SKM-1 (cell line): ENCODE measurements at regions not wholly inside any gene's neighbourhood (a gene's known extent, or its start where the extent isn't known, plus 50 kb on each side); places are given as distances from the start of the nearest gene placed in this dataset.
"Not testable (repeated sequence)": the region's sequence is repeated elsewhere in the genome, so short reads cannot be mapped to it uniquely, and the experiment has no call there.

Experiments used
- DNase-seq: peaks from one replicate; lab custom pipeline; 2025; ENCODE audit not compliant: unreplicated experiment; lab: John Stamatoyannopoulos, UW

GRCh38 chr20:50356525-50356885, 153.7 kb upstream of the PTPN1 start:
- no peak for DNase-seq

- no peak for DNase-seq
Measured at GRCh38 chr20:50356962-50357782, 153.0 kb upstream of the PTPN1 start.

DNA sequence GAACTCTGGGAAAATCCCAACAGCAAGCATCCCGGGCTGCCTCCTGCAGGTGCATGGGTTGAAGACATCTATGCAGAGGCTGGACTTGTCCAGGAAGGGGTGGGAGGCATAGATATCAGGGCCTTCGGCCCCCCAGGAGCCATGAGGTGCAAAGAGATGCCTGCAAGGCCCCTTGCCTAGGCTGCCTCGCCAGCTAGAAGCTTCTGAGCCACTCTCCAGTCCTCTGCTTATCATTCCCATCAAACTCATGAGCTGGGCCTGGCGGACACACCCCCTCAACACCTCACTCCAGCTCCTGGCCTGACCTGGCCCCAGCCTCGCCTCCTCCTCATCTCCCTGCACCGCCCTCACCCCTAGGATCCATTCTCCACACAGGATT, 152.4 kb upstream of the PTPN1 start:
- DNase-seq, result no peak

GRCh38 chr20:50358166-50358565, 152.0 kb upstream of the PTPN1 start:
- no peak for DNase-seq

GRCh38 chr20:50358971-50359370, 151.2 kb upstream of the PTPN1 start:
- no peak for DNase-seq

DNA sequence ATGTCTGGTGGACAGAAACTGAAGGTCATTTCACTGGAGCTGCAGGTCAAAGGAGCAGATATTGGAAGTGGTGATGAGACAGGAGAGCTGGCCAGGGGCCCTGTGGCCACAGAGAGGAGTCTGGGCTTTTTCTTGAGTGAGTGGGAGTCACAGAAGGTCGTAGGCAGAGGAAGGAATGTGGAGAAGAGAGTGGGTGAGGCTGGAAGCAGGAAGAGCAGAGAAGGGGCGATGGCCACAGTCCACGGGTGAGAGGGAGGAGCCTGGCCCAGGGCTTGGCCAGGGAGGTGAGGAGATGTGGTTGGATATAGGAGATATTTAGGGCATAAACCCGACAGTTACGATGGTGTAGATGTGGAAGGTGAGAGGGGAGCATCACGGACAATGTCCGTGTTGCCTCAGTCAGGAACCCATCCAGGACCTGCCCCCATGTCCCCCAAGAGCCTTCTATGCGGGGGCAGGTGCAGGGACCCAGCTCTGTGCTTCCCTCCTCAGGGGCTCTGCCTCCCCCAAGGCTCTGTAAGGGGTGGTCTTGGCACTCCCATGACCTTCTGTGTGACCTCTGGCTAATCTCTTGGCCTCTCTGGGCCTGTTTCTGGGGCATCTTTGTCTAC, 150.5 kb upstream of the PTPN1 start:
- no peak for DNase-seq

- DNase-seq, result no peak
Measured at GRCh38 chr20:50360218-50360672, 149.9 kb upstream of the PTPN1 start.

DNA sequence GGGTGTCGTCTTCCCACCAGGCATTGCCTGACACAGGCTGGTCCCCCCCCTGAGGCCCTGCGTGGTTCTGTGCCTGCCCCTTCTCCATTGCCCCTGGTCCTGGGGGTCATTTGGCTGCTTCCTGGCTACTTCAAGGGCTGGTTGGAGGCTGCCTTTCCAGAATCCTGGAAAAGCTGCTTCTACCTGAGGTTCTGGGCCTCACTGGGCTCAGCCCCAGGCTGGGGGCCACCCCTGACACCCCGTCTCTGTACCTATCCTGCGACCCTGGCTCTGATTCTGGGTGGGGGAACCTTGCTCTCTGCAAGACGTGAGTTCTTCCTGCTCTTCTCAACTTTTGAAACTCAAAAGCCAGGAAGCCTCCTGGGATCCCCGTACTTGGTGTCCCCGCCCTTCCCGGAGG, 149.3 kb upstream of the PTPN1 start:
- DNase-seq, result no peak

DNA sequence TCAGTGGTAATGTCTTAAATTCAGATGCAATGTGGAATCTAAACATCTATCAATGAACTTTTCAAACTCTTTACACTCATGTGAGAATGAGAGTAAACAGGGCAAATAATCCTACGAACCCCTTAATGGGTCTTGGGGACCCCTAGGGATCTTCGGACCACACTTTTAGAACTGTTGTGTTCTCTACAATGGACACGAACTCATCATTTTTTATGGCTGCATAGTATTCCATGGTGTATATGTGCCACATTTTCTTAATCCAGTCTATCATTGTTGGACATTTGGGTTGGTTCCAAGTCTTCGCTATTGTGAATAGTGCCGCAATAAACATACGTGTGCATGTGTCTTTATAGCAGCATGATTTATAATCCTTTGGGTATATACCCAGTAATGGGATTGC, 148.0 kb upstream of the PTPN1 start:
- DNase-seq, result not testable (repeated sequence)

- DNase-seq, result no peak
Measured at GRCh38 chr20:50363027-50363426, 147.2 kb upstream of the PTPN1 start.

DNA sequence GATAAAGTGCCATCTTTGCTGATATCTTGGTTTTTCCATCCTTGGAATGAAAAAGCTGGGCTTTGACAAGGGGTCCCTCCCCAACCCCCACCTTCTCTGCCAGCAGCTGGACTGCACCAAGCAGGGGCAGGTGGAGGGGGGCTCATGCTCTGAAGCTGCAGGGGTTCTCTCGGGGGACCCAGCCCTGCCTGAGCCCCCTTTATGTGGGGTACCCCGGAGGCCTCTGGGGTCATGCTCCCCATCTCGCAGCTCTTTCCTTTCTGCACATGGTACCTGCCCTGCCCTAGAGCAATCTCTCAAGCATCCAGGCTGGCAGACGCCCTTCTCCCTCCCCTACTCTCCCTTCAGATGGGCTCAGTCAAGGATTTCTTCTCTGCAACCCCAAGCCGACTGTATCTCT, 146.7 kb upstream of the PTPN1 start:
- DNase-seq, result no peak

- DNase-seq, result no peak
Measured at GRCh38 chr20:50364542-50364941, 145.6 kb upstream of the PTPN1 start.

DNA sequence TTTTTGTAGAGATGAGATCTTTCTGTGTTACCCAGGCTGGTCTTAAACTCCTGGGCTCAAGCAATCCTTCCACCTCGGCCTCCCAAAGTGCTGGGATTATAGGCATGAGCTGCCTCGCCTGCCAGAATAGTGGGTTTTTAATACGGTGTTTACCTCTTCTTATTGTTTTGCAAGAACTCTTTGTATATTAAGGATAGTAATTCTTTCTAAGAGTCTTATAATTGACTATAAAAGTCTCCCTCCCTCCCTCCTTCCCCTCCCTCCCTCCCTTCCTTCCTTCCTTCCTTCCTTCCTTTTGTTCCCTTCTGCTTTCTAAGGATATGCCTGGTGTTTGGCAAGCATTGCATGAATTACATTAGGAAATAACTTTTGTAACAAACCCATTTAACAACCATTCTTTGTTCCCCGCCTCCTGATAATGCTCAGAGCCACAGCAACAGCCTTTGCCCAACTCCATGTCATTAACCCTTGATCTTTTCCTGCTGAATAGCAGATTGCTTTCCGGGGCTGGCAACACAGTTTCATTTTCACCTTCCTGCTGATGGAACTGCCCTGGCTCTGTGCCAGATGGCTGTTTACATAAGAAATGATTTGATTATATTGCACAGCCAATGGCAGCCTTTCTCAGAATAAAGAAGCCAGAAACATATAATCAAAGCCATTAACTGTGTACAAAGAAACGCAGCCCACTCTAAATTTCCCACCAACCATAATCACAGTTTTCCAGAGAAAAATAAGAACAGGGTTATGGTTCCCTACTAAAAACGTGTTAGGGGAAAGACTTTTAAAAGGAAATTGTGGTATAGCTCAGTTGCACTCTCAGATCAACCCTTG, 143.7 kb upstream of the PTPN1 start:
- no peak for DNase-seq

DNA sequence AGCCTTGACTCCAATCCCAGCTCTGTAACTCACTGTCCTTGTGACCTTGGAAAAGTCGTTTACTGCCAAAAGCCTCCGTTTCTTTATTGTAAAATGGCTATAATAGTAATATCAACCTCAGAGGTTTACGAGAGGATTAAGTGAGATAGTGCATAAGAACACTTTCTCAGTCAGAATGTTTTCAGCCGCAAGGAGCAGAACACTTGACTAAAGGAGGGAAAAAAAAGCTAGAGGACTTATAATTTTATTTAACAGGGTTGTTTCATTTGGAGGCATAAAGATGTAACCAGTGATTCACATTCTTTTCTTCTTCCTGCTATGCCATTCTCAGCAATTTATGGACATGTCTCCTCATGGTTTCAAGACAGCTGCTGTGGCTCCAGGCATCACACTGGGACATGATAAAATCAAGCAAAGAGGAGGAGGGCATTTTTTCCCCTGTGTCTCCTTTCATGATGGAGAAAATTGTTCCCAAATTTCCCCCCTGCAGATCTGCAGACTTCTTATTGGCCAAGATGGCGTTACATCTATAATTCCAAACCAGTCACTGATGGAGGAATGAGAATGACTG, 143.0 kb upstream of the PTPN1 start:
- DNase-seq, result no peak

- DNase-seq, result no peak
Measured at GRCh38 chr20:50367739-50368375, 142.3 kb upstream of the PTPN1 start.

DNA sequence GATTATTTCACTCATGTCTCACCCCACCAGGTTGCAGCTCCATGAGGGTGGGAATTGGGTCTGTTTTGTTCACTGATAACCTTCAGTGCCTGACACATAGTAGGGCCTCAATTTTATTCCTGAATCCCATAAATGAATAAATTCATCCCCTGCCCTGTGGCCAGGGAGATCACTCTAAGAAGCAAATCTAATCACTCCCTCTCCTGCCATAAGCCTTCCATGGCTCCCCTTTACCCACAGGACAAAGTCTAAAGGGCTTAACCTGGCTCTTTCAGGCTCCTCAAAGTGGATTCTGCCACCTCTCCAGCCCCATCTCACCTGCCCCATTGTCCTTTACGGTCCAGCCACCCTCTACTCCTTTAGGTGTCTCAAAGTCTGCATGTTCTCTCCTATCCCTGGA, 141.8 kb upstream of the PTPN1 start:
- no peak for DNase-seq

DNA sequence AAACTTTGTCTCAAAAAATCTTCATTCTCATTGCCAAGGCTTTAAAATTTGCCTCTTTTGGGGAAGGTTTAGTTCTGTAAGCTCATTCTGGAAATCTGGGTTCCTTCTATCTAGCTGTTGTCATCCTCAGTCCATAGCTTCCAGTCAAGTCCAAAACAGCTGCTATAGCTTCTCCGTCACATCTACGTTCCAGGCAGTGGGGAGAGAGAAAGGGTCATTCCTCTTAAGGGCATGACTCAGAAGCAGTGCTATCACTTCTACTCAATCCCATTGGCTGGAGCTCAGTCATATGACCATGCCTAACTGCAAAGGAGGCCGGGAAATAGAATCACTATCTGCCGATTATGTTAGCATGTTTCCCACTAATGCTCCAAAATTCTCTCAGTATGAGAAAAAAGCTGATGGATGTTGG, 141.4 kb upstream of the PTPN1 start:
- no peak for DNase-seq

- no peak for DNase-seq
Measured at GRCh38 chr20:50369225-50370035, 140.8 kb upstream of the PTPN1 start.

GRCh38 chr20:50370036-50370566, 140.1 kb upstream of the PTPN1 start:
- no peak for DNase-seq
